GM12878 (cell line): ENCODE measurements at regions not wholly inside any gene's neighbourhood (a gene's known extent, or its start where the extent isn't known, plus 50 kb on each side); places are given as distances from the start of the nearest gene placed in this dataset.

Experiments used
- ATAC-seq: fragments of 200-7000 bp; cut with Tn5 transposase; 3 replicates; pipeline ENCODE4 v1.9.1; 2020; ENCODE audit warnings: mild to moderate bottlenecking, moderate library complexity
- BruUV-seq: library from RNA; stranded (reverse); fragments of 400-500 nt; replicated peaks from 2 replicates; lab custom pipeline; 2021; lab: Mats Ljungman, UMichigan
- CTCF ChIA-PET: fragments of 300-600 bp; sonication (Branson Sonifier 250); formaldehyde crosslinking; extraction: SDS; loops from one replicate; lab custom pipeline; 2021; ENCODE audit warnings: inconsistent platforms; lab: Yijun Ruan, JAX
- POLR2A ChIA-PET: fragments of 350-600 bp; formaldehyde crosslinking; extraction: SDS; loops from one replicate; lab custom pipeline; 2021; ENCODE audit warnings: inconsistent platforms; lab: Charles Lee
- RAD21 ChIA-PET: fragments of 300-600 bp; sonication (Branson Sonifier 250); formaldehyde crosslinking; loops from one replicate; lab custom pipeline; 2023; ENCODE audit warnings: antibody characterized with exemption; ENCODE audit not compliant: unreplicated experiment; lab: Charles Lee
- SMC1A ChIA-PET: fragments of 300-600 bp; sonication (Branson Sonifier 250); formaldehyde crosslinking; loops from one replicate; lab custom pipeline; 2023; ENCODE audit not compliant: unreplicated experiment, uncharacterized antibody; lab: Charles Lee
- DNase-seq: peaks from one replicate; pipeline ENCODE4 v3.0.0-alpha.2; 2011; ENCODE audit warnings: low read depth, low spot score
- FAIRE-seq: peaks from 3 replicates; lab custom pipeline; 2011; peaks lifted over from hg19 to GRCh38; lab: Jason Lieb, UNC
- H2AFZ ChIP-seq: 2 replicates; pipeline ENCODE4 v1.6.0; 2011; ENCODE audit warnings: low read depth, low read length, control low read depth; ENCODE audit not compliant: control insufficient read depth
- H3K27ac ChIP-seq: 2 replicates; pipeline ENCODE4 v1.5.1; 2011; ENCODE audit warnings: control low read depth; ENCODE audit not compliant: control insufficient read depth, insufficient read depth
- H3K27me3 ChIP-seq, 2 experiments: replicated peaks in 1 of 2; 2 replicates each; pipeline versions ENCODE4 v1.6.0 to v1.6.1; 2011; ENCODE audit warnings: low read length in 1 of 2; ENCODE audit not compliant: control insufficient read depth in 2 of 2, insufficient read depth in 2 of 2
- H3K36me3 ChIP-seq, 2 experiments: 2 replicates each; pipeline ENCODE4 v1.5.1; 2011; ENCODE audit warnings: low read length in 1 of 2; ENCODE audit not compliant: control insufficient read depth in 2 of 2, insufficient read depth in 2 of 2
- H3K4me1 ChIP-seq: 2 replicates; pipeline ENCODE4 v1.6.1; 2011; ENCODE audit warnings: mild to moderate bottlenecking, low read length, moderate library complexity, mixed read lengths; ENCODE audit not compliant: control insufficient read depth, insufficient read depth
- H3K4me2 ChIP-seq: 2 replicates; pipeline ENCODE4 v1.6.0; 2011; ENCODE audit warnings: control low read depth; ENCODE audit not compliant: control insufficient read depth, insufficient read depth
- H3K4me3 ChIP-seq: fragments of 200-600 bp; sonication (generic); 2 replicates; pipeline ENCODE4 v1.5.1; 2016
- H3K79me2 ChIP-seq: 2 replicates; pipeline ENCODE4 v1.6.0; 2011; ENCODE audit warnings: low read length; ENCODE audit not compliant: control insufficient read depth, insufficient read depth
- H3K9ac ChIP-seq: 2 replicates; pipeline ENCODE4 v1.8.0; 2011; ENCODE audit warnings: low read length, control low read depth, mixed read lengths; ENCODE audit not compliant: control insufficient read depth, insufficient read depth
- H3K9me3 ChIP-seq: replicated peaks from 3 replicates; pipeline ENCODE4 v1.5.1; 2011; ENCODE audit warnings: mild to moderate bottlenecking, low read length; ENCODE audit not compliant: control insufficient read depth, insufficient read depth
- H4K20me1 ChIP-seq: 2 replicates; pipeline ENCODE4 v1.6.0; 2011; ENCODE audit not compliant: control insufficient read depth, insufficient read depth
- ESRRA ChIP-seq: IDR thresholded peaks from 2 replicates; pipeline ENCODE4 v1.6.1; 2012; ENCODE audit warnings: mild to moderate bottlenecking, low read length, improper control_type of control experiment
- LARP7 ChIP-seq: fragments of 450-650 bp; IDR thresholded peaks from 2 replicates; pipeline ENCODE4 v1.6.1; 2017; ENCODE audit warnings: mild to moderate bottlenecking
- MYC ChIP-seq: IDR thresholded peaks from 2 replicates; pipeline ENCODE4 v1.6.1; 2011; ENCODE audit warnings: mild to moderate bottlenecking, low read length, moderate library complexity, inconsistent platforms; ENCODE audit not compliant: insufficient read depth, insufficient replicate concordance, insufficient read length, severe bottlenecking
- NFXL1 ChIP-seq: fragments of 450-650 bp; IDR thresholded peaks from 2 replicates; pipeline ENCODE4 v1.6.1; 2017; ENCODE audit warnings: antibody characterized with exemption, mild to moderate bottlenecking, borderline replicate concordance
- POU2F2 ChIP-seq: IDR thresholded peaks from 3 replicates; pipeline ENCODE4 v1.6.1; 2011; ENCODE audit warnings: low read depth, mild to moderate bottlenecking, low read length, borderline replicate concordance
- RFX5 ChIP-seq: IDR thresholded peaks from 2 replicates; pipeline ENCODE4 v1.6.1; 2011; ENCODE audit warnings: low read depth, low read length, improper control_type of control experiment
- SIX5 ChIP-seq: IDR thresholded peaks from 2 replicates; pipeline ENCODE4 v1.6.1; 2011; ENCODE audit warnings: mild to moderate bottlenecking, low read depth, low read length, moderate library complexity; ENCODE audit not compliant: severe bottlenecking
- SMC3 ChIP-seq: IDR thresholded peaks from 2 replicates; pipeline ENCODE4 v1.6.1; 2011; ENCODE audit warnings: low read length, improper control_type of control experiment, borderline replicate concordance
- TARDBP ChIP-seq: IDR thresholded peaks from 2 replicates; pipeline ENCODE4 v1.6.1; 2016; ENCODE audit warnings: borderline replicate concordance
- WGBS: methylation state at CpG from one replicate; pipeline ENCODE4 v1.1.6; 2016; ENCODE audit warnings: low lambda C conversion rate; ENCODE audit not compliant: insufficient replicate concordance, insufficient coverage; ENCODE audit errors: missing lambda C conversion rate; 5-methylcytosine and 5-hydroxymethylcytosine counted together
- in situ Hi-C: fragments of 300-500 bp; cut with MboI; formaldehyde crosslinking; loops from 9 replicates; pipeline ENCODE4 v1.14.3; 2018; ENCODE audit warnings: mixed read lengths
- intact Hi-C: fragments of 100-400 bp; cut with micrococcal nuclease; formaldehyde crosslinking; loops from one replicate; pipeline ENCODE4 v1.14.2; 2022; ENCODE audit not compliant: unreplicated experiment
- TF ChIP-seq, protein P1 (sequence below): IDR thresholded peaks from 2 replicates; pipeline ENCODE4 v1.6.1; 2012; ENCODE audit warnings: low read length, inconsistent platforms

DNA sequence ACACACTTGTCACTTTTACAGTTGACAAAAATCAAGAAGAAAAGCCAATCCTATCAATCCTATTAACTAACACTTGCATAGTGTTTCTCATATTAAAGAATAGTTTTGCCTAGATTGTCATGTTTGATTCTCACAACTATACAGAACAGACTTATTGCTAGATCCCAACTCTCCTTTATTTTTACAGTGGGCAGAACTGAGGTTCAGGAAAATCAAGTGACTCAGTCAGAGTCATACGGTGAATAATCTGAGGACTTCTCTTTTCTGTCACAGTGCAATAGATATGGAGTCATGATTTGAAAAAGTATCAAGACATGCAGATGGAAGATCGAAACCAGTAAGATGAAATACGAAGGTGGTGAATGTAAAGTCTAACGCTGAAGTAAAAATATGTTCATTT is 195.1 kb upstream of the CITED2 start:
- in situ Hi-C loops = no loop called here
- no peaks in the 10 kb centered on the region for H3K79me2 ChIP-seq
- no TSS peak for BruUV-seq
- H3K27ac ChIP-seq = no peak overlapping the region
- H3K9me3 ChIP-seq = no peaks in the 10 kb centered on the region; the same call in 2 of the 3 replicates
- H2AFZ ChIP-seq = no peak overlapping the region
- SMC1A ChIA-PET = interaction anchor here (0.7 to 0.8 kb wide), 2 partner anchors 26 to 155 kb away, joined by 3 read pairs; no protein-coding TSS in a partner anchor
- no peak overlapping the region for H3K4me2 ChIP-seq
- no peaks in the 10 kb centered on the region for H4K20me1 ChIP-seq
- H3K4me1 ChIP-seq = no peaks in the 10 kb centered on the region
- no peak overlapping the region for H3K9ac ChIP-seq
- no peaks in the 10 kb centered on the region for H3K27me3 ChIP-seq
- FAIRE-seq = no peak
- WGBS = 6% methylated on average over 4 of the region's 4 CpGs
- POLR2A ChIA-PET = no interaction called here
- no peak for DNase-seq
- intact Hi-C loops = no loop called here
- RAD21 ChIA-PET = no interaction called here
- TF ChIP-seq SMC3 = no peak
- TF ChIP-seq RFX5 = no peak
- TF ChIP-seq, protein P1, sequence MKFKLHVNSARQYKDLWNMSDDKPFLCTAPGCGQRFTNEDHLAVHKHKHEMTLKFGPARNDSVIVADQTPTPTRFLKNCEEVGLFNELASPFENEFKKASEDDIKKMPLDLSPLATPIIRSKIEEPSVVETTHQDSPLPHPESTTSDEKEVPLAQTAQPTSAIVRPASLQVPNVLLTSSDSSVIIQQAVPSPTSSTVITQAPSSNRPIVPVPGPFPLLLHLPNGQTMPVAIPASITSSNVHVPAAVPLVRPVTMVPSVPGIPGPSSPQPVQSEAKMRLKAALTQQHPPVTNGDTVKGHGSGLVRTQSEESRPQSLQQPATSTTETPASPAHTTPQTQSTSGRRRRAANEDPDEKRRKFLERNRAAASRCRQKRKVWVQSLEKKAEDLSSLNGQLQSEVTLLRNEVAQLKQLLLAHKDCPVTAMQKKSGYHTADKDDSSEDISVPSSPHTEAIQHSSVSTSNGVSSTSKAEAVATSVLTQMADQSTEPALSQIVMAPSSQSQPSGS = no peak
- TF ChIP-seq NFXL1 = no peak
- no peak for TF ChIP-seq POU2F2
- no peak for TF ChIP-seq LARP7
- TF ChIP-seq ESRRA = no peak
- TF ChIP-seq MYC = no peak
- TF ChIP-seq TARDBP = no peak
- no peak for TF ChIP-seq SIX5
- H3K4me3 ChIP-seq = no peak overlapping the region
- H3K36me3 ChIP-seq = no peaks in the 10 kb centered on the region
- no peak for ATAC-seq
- CTCF ChIA-PET = no interaction called here
